Vagina (tissue), 2 donors: ENCODE measurements at regions not wholly inside any gene's neighbourhood (a gene's known extent, or its start where the extent isn't known, plus 50 kb on each side); places are given as distances from the start of the nearest gene placed in this dataset.

Experiments used
- DNase-seq, 2 donors: peaks; one replicate each; pipeline ENCODE4 v3.0.0-alpha.2; 2017; ENCODE audit errors: extremely low spot score in 2 of 2
- H3K27ac ChIP-seq: fragments of 200-600 bp; sonication (generic); one replicate; pipeline ENCODE4 v1.5.1; 2019
- H3K27me3 ChIP-seq: fragments of 200-600 bp; sonication (generic); one replicate; pipeline ENCODE4 v1.5.1; 2019
- H3K36me3 ChIP-seq, 2 donors: fragments of 200-600 bp; sonication (generic); one replicate each; pipeline ENCODE4 v1.5.1; 2017 to 2019
- H3K4me1 ChIP-seq: fragments of 200-600 bp; sonication (generic); one replicate; pipeline ENCODE4 v1.5.1; 2019
- H3K4me3 ChIP-seq, 2 donors: fragments of 200-600 bp; sonication (generic); 1 replicate in 1 of 2; 2 replicates in 1 of 2; pipeline ENCODE4 v1.5.1; 2016 to 2019
- H3K9me3 ChIP-seq: fragments of 200-600 bp; sonication (generic); one replicate; pipeline ENCODE4 v1.5.1; 2019
- CTCF ChIP-seq, 3 experiments: fragments of 450-650 bp in 2 of 3; fragments of 200-600 bp in 1 of 3; sonication (generic) in 1 of 3; IDR thresholded peaks; one replicate each; pipeline ENCODE4 v1.5.1; 2017 to 2019; ENCODE audit warnings: antibody characterized with exemption in 3 of 3, mild to moderate bottlenecking in 2 of 3, moderate library complexity in 2 of 3
- POLR2A ChIP-seq, 2 donors: fragments of 450-650 bp; IDR thresholded peaks; one replicate each; pipeline ENCODE4 v1.6.1; 2017; ENCODE audit warnings: antibody characterized with exemption in 2 of 2, mild to moderate bottlenecking in 2 of 2, moderate library complexity in 2 of 2
- POLR2AphosphoS5 ChIP-seq, 2 donors: sonication (generic); formaldehyde crosslinking; IDR thresholded peaks; one replicate each; pipeline ENCODE4 v1.9.0; 2017; ENCODE audit warnings: antibody characterized with exemption in 2 of 2, mild to moderate bottlenecking in 2 of 2, low read depth in 1 of 2; ENCODE audit not compliant: insufficient read depth in 1 of 2
- intact Hi-C: fragments of 100-400 bp; cut with DNase I; formaldehyde crosslinking; loops from one replicate; pipeline ENCODE4 v1.15.1; 2023

DNA sequence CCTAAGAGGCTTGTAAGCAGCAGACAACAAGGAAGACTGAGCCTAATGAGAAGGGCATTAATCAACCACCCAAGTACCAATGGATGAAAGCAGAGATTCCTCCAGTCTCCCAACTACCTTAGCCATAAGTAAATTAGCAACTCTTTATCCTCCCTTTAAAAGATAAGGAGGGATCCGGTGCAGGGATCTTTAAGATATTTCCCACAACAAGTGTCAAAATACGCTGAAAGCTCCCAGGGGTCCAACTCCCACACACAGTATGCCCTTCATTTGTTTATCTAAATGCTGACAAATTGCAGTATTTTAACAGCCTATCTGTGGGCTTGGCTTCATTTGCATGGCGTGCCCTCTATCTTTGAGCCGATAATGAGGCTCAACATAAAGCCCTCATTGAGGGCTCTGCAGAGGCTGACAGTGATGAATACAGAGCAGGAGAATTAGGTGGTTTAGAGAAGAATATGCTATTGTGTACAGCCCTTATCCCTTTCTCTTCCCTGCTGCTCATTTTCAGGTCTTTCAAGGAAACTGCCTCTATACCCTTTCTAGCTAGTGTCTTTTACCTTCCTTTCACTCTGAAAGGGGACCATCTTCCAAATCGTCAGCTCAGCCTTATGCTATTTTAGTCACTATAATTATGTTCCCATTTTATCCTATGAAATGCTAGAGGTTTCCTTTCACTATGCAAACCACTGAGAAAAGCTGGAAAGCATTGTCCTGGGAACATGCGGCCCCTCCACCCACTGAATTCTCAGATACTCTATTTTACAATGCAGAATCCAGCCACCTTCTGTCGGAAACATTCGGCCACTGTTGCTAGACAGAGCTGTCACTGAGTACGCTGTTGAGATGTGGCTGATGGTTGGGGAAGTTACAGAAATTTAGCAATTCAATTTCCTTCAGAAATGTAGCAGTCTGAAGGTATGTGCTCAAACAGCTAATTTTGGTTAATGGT, 575.2 kb upstream of the JAG1 start:
- TF ChIP-seq CTCF (IDR thresholded peaks at IDR 0.05) (no peak), POLR2A (IDR thresholded peaks at IDR 0.05) (no peak), POLR2AphosphoS5 (IDR thresholded peaks at IDR 0.05; ENCODE audit: insufficient read depth in 1 of 2, low read depth in 1 of 2) (no peak)
- no peaks in the 10 kb centered on the region for H3K4me1 ChIP-seq
- no peaks in the 10 kb centered on the region for H3K9me3 ChIP-seq
- no peaks in the 10 kb centered on the region for H3K27me3 ChIP-seq
- no peak for DNase-seq
- intact Hi-C loops, result no loop called here
- H3K36me3 ChIP-seq, result no peaks in the 10 kb centered on the region
- H3K4me3 ChIP-seq, result no peak overlapping the region
- no peak overlapping the region for H3K27ac ChIP-seq

GRCh38 chr20:11249683-11250082, 575.9 kb upstream of the JAG1 start:
- H3K27ac ChIP-seq, result no peak overlapping the region
- H3K9me3 ChIP-seq, result no peaks in the 10 kb centered on the region
- H3K4me3 ChIP-seq, result no peak overlapping the region
- no peaks in the 10 kb centered on the region for H3K36me3 ChIP-seq
- no peaks in the 10 kb centered on the region for H3K4me1 ChIP-seq
- TF ChIP-seq CTCF (IDR thresholded peaks at IDR 0.05) (no peak), POLR2AphosphoS5 (IDR thresholded peaks at IDR 0.05; ENCODE audit: insufficient read depth in 1 of 2, low read depth in 1 of 2) (no peak)
- DNase-seq, result no peak
- no peaks in the 10 kb centered on the region for H3K27me3 ChIP-seq
- intact Hi-C loops, result no loop called here

GRCh38 chr20:11252447-11252846, 578.6 kb upstream of the JAG1 start:
- intact Hi-C loops, result no loop called here

DNA sequence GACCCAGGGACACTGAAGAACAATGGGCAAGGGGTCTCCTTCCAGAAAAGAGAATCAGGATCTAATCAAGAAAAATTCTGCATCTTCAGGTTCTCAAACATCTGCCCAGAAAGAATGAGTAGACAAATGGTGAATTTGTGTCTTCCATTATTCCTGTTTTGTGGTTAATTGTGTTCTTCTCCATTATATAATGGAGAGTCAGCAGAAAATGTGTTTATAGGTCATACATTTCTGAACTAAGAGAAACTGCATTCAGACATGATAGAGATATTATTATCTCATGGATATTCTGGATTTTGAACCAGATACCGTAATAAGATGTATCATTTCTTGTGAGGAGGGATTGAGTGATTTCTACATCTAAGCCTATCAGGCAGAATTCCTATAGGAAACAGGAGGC, 581.7 kb upstream of the JAG1 start:
- no peaks in the 10 kb centered on the region for H3K4me1 ChIP-seq
- H3K27ac ChIP-seq, result no peak overlapping the region
- no peak overlapping the region for H3K4me3 ChIP-seq
- DNase-seq, result no peak
- no peaks in the 10 kb centered on the region for H3K27me3 ChIP-seq
- no peak for TF ChIP-seq POLR2A (IDR thresholded peaks at IDR 0.05)
- intact Hi-C loops, result no loop called here
- no peaks in the 10 kb centered on the region for H3K9me3 ChIP-seq
- H3K36me3 ChIP-seq, result no peaks in the 10 kb centered on the region

More at GRCh38 chr20:11252447-11252846, 578.6 kb upstream of the JAG1 start:
- H3K4me3 ChIP-seq, result no peak overlapping the region
- H3K4me1 ChIP-seq, result no peaks in the 10 kb centered on the region
- no peaks in the 10 kb centered on the region for H3K27me3 ChIP-seq
- no peak for TF ChIP-seq CTCF (IDR thresholded peaks at IDR 0.05)
- no peak for TF ChIP-seq POLR2A (IDR thresholded peaks at IDR 0.05)
- TF ChIP-seq POLR2AphosphoS5 (IDR thresholded peaks at IDR 0.05; ENCODE audit: insufficient read depth in 1 of 2, low read depth in 1 of 2), result no peak
- no peaks in the 10 kb centered on the region for H3K9me3 ChIP-seq
- no peak for DNase-seq
- no peaks in the 10 kb centered on the region for H3K36me3 ChIP-seq
- H3K27ac ChIP-seq, result no peak overlapping the region

DNA sequence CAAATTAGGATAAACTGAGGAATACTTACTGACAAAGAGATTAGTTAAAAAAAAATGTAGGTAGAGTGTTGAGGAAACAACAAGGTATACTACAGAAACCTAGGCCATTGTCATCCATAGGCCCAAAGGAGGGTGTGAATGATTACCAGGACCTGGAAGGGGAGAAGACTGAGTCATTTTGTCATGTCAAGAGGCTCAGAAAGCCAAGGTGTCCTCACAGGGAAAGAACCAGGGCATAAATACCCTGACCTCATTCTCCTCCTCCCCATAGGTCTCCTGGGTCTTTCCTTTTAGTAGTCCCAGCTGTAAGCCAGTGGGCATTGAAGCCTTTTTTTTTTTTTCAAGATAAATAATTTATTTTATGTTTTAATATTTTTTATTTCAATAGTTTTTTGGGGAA, 582.1 kb upstream of the JAG1 start:
- Histone ChIP-seq H3K27me3 (no peaks in the 10 kb centered on the region), H3K36me3 (no peaks in the 10 kb centered on the region), H3K4me3 (no peak overlapping the region), H3K9me3 (no peaks in the 10 kb centered on the region), H3K27ac (no peak overlapping the region), H3K4me1 (no peaks in the 10 kb centered on the region)
- DNase-seq, result no peak
- TF ChIP-seq POLR2AphosphoS5 (IDR thresholded peaks at IDR 0.05; ENCODE audit: insufficient read depth in 1 of 2, low read depth in 1 of 2) (no peak), POLR2A (IDR thresholded peaks at IDR 0.05) (no peak), CTCF (IDR thresholded peaks at IDR 0.05) (no peak)
- intact Hi-C loops, result no loop called here
